ENCODE measurements at regions not wholly inside any gene's neighbourhood (a gene's known extent, or its start where the extent isn't known, plus 50 kb on each side); places are given as distances from the start of the nearest gene placed in this dataset.
"Not testable (repeated sequence)": the region's sequence is repeated elsewhere in the genome, so short reads cannot be mapped to it uniquely, and the experiment has no call there.

GRCh38 chr21:27768046-27768637, 801.3 kb upstream of the ADAMTS5 start:
- H3K27ac ChIP-seq (ENCODE audit: low read depth, low read length); H3K9me3 ChIP-seq (ENCODE audit: control insufficient read depth in 5 of 5, low read length in 5 of 5); H3K9ac ChIP-seq (ENCODE audit: low read length in 5 of 5); H3K36me3 ChIP-seq (ENCODE audit: control insufficient read depth in 5 of 5, insufficient read depth in 5 of 5, low read length in 5 of 5); H3K4me3 ChIP-seq (ENCODE audit: low read depth in 1 of 5, low read length in 5 of 5); H3K27me3 ChIP-seq (ENCODE audit: control insufficient read depth in 5 of 5, insufficient read depth in 4 of 5, low read length in 5 of 5): not testable (repeated sequence)
- peaks cover 0 to 18% (median 16%) of the 10 kb centered on the region in 5 donors for H3K4me1 ChIP-seq (ENCODE audit: control insufficient read depth in 5 of 5, insufficient read depth in 5 of 5, low read length in 5 of 5)

- Histone ChIP-seq H3K9me3 (ENCODE audit: control insufficient read depth in 5 of 5, low read length in 5 of 5) (peaks cover 0 to 3% (median 0%) of the 10 kb centered on the region in 5 donors), H3K27ac (ENCODE audit: low read depth, low read length) (no peak overlapping the region), H3K4me3 (ENCODE audit: low read depth in 1 of 5, low read length in 5 of 5) (no peak overlapping the region), H3K4me1 (ENCODE audit: control insufficient read depth in 5 of 5, insufficient read depth in 5 of 5, low read length in 5 of 5) (peaks cover 0 to 10% (median 6%) of the 10 kb centered on the region in 5 donors), H3K36me3 (ENCODE audit: control insufficient read depth in 5 of 5, insufficient read depth in 5 of 5, low read length in 5 of 5) (no peaks in the 10 kb centered on the region), H3K9ac (ENCODE audit: low read length in 5 of 5) (no peak overlapping the region), H3K27me3 (ENCODE audit: control insufficient read depth in 5 of 5, insufficient read depth in 4 of 5, low read length in 5 of 5) (no peaks in the 10 kb centered on the region)
Observed at GRCh38 chr21:27764056-27764455, 797.2 kb upstream of the ADAMTS5 start.

GRCh38 chr21:27761623-27762022, 794.7 kb upstream of the ADAMTS5 start:
- H3K4me1 ChIP-seq (ENCODE audit: control insufficient read depth in 5 of 5, insufficient read depth in 5 of 5, low read length in 5 of 5) = peaks cover 0 to 10% (median 6%) of the 10 kb centered on the region in 5 donors
- no peaks in the 10 kb centered on the region for H3K36me3 ChIP-seq (ENCODE audit: control insufficient read depth in 5 of 5, insufficient read depth in 5 of 5, low read length in 5 of 5)
- H3K9me3 ChIP-seq (ENCODE audit: control insufficient read depth in 5 of 5, low read length in 5 of 5) = peaks cover 0 to 3% (median 0%) of the 10 kb centered on the region in 5 donors
- H3K27me3 ChIP-seq (ENCODE audit: control insufficient read depth in 5 of 5, insufficient read depth in 4 of 5, low read length in 5 of 5) = no peaks in the 10 kb centered on the region
- no peak overlapping the region for H3K9ac ChIP-seq (ENCODE audit: low read length in 5 of 5)
- no peak overlapping the region for H3K27ac ChIP-seq (ENCODE audit: low read depth, low read length)
- no peak overlapping the region for H3K4me3 ChIP-seq (ENCODE audit: low read depth in 1 of 5, low read length in 5 of 5)

- Histone ChIP-seq H3K4me1 (ENCODE audit: control insufficient read depth in 5 of 5, insufficient read depth in 5 of 5, low read length in 5 of 5) (peaks cover 0 to 10% (median 6%) of the 10 kb centered on the region in 5 donors), H3K27me3 (ENCODE audit: control insufficient read depth in 5 of 5, insufficient read depth in 4 of 5, low read length in 5 of 5) (no peaks in the 10 kb centered on the region), H3K9ac (ENCODE audit: low read length in 5 of 5) (no peak overlapping the region), H3K9me3 (ENCODE audit: control insufficient read depth in 5 of 5, low read length in 5 of 5) (peaks cover 0 to 3% (median 0%) of the 10 kb centered on the region in 5 donors), H3K4me3 (ENCODE audit: low read depth in 1 of 5, low read length in 5 of 5) (no peak overlapping the region), H3K27ac (ENCODE audit: low read depth, low read length) (no peak overlapping the region), H3K36me3 (ENCODE audit: control insufficient read depth in 5 of 5, insufficient read depth in 5 of 5, low read length in 5 of 5) (no peaks in the 10 kb centered on the region)
Observed at GRCh38 chr21:27759820-27760219, 792.9 kb upstream of the ADAMTS5 start.

- Histone ChIP-seq H3K4me1 (ENCODE audit: control insufficient read depth in 5 of 5, insufficient read depth in 5 of 5, low read length in 5 of 5) (peaks cover 0 to 8% (median 4%) of the 10 kb centered on the region in 5 donors), H3K9ac (ENCODE audit: low read length in 5 of 5) (no peak overlapping the region), H3K27me3 (ENCODE audit: control insufficient read depth in 5 of 5, insufficient read depth in 4 of 5, low read length in 5 of 5) (no peaks in the 10 kb centered on the region), H3K36me3 (ENCODE audit: control insufficient read depth in 5 of 5, insufficient read depth in 5 of 5, low read length in 5 of 5) (no peaks in the 10 kb centered on the region), H3K9me3 (ENCODE audit: control insufficient read depth in 5 of 5, low read length in 5 of 5) (peaks cover 0 to 3% (median 0%) of the 10 kb centered on the region in 5 donors), H3K27ac (ENCODE audit: low read depth, low read length) (no peak overlapping the region), H3K4me3 (ENCODE audit: low read depth in 1 of 5, low read length in 5 of 5) (no peak overlapping the region)
Observed at GRCh38 chr21:27759091-27759659, 792.3 kb upstream of the ADAMTS5 start.

GRCh38 chr21:27756191-27756590, 789.3 kb upstream of the ADAMTS5 start:
- Histone ChIP-seq H3K36me3 (ENCODE audit: control insufficient read depth in 5 of 5, insufficient read depth in 5 of 5, low read length in 5 of 5) (no peaks in the 10 kb centered on the region), H3K9me3 (ENCODE audit: control insufficient read depth in 5 of 5, low read length in 5 of 5) (peaks cover 0 to 3% (median 0%) of the 10 kb centered on the region in 5 donors), H3K27ac (ENCODE audit: low read depth, low read length) (no peak overlapping the region), H3K27me3 (ENCODE audit: control insufficient read depth in 5 of 5, insufficient read depth in 4 of 5, low read length in 5 of 5) (no peaks in the 10 kb centered on the region), H3K9ac (ENCODE audit: low read length in 5 of 5) (no peak overlapping the region), H3K4me3 (ENCODE audit: low read depth in 1 of 5, low read length in 5 of 5) (no peak overlapping the region), H3K4me1 (ENCODE audit: control insufficient read depth in 5 of 5, insufficient read depth in 5 of 5, low read length in 5 of 5) (peaks cover 0 to 4% (median 0%) of the 10 kb centered on the region in 5 donors)

- Histone ChIP-seq H3K9me3 (ENCODE audit: control insufficient read depth in 5 of 5, low read length in 5 of 5) (no peaks in the 10 kb centered on the region), H3K27me3 (ENCODE audit: control insufficient read depth in 5 of 5, insufficient read depth in 4 of 5, low read length in 5 of 5) (no peaks in the 10 kb centered on the region), H3K36me3 (ENCODE audit: control insufficient read depth in 5 of 5, insufficient read depth in 5 of 5, low read length in 5 of 5) (no peaks in the 10 kb centered on the region), H3K27ac (ENCODE audit: low read depth, low read length) (no peak overlapping the region), H3K4me3 (ENCODE audit: low read depth in 1 of 5, low read length in 5 of 5) (no peak overlapping the region), H3K4me1 (ENCODE audit: control insufficient read depth in 5 of 5, insufficient read depth in 5 of 5, low read length in 5 of 5) (peaks cover 0 to 8% (median 3%) of the 10 kb centered on the region in 5 donors), H3K9ac (ENCODE audit: low read length in 5 of 5) (no peak overlapping the region)
Observed at GRCh38 chr21:27743971-27744564, 777.2 kb upstream of the ADAMTS5 start.

- Histone ChIP-seq H3K36me3 (ENCODE audit: control insufficient read depth in 5 of 5, insufficient read depth in 5 of 5, low read length in 5 of 5) (no peaks in the 10 kb centered on the region), H3K9me3 (ENCODE audit: control insufficient read depth in 5 of 5, low read length in 5 of 5) (peaks cover 0 to 3% (median 0%) of the 10 kb centered on the region in 5 donors), H3K9ac (ENCODE audit: low read length in 5 of 5) (no peak overlapping the region), H3K4me1 (ENCODE audit: control insufficient read depth in 5 of 5, insufficient read depth in 5 of 5, low read length in 5 of 5) (peaks cover 0 to 8% (median 3%) of the 10 kb centered on the region in 5 donors), H3K4me3 (ENCODE audit: low read depth in 1 of 5, low read length in 5 of 5) (no peak overlapping the region), H3K27me3 (ENCODE audit: control insufficient read depth in 5 of 5, insufficient read depth in 4 of 5, low read length in 5 of 5) (no peaks in the 10 kb centered on the region), H3K27ac (ENCODE audit: low read depth, low read length) (no peak overlapping the region)
Observed at GRCh38 chr21:27741736-27742135, 774.8 kb upstream of the ADAMTS5 start.

- H3K9ac ChIP-seq (ENCODE audit: low read length in 5 of 5) = no peak overlapping the region
- peaks cover 0 to 8% (median 3%) of the 10 kb centered on the region in 5 donors for H3K4me1 ChIP-seq (ENCODE audit: control insufficient read depth in 5 of 5, insufficient read depth in 5 of 5, low read length in 5 of 5)
- H3K9me3 ChIP-seq (ENCODE audit: control insufficient read depth in 5 of 5, low read length in 5 of 5) = peaks cover 0 to 3% (median 0%) of the 10 kb centered on the region in 5 donors
- H3K27me3 ChIP-seq (ENCODE audit: control insufficient read depth in 5 of 5, insufficient read depth in 4 of 5, low read length in 5 of 5) = no peaks in the 10 kb centered on the region
- H3K4me3 ChIP-seq (ENCODE audit: low read depth in 1 of 5, low read length in 5 of 5) = no peak overlapping the region
- H3K36me3 ChIP-seq (ENCODE audit: control insufficient read depth in 5 of 5, insufficient read depth in 5 of 5, low read length in 5 of 5) = no peaks in the 10 kb centered on the region
- no peak overlapping the region for H3K27ac ChIP-seq (ENCODE audit: low read depth, low read length)
Observed at GRCh38 chr21:27740084-27740483, 773.2 kb upstream of the ADAMTS5 start.

GRCh38 chr21:27739187-27739586, 772.3 kb upstream of the ADAMTS5 start:
- H3K36me3 ChIP-seq (ENCODE audit: control insufficient read depth in 5 of 5, insufficient read depth in 5 of 5, low read length in 5 of 5) = no peaks in the 10 kb centered on the region
- no peak overlapping the region for H3K9ac ChIP-seq (ENCODE audit: low read length in 5 of 5)
- no peaks in the 10 kb centered on the region for H3K27me3 ChIP-seq (ENCODE audit: control insufficient read depth in 5 of 5, insufficient read depth in 4 of 5, low read length in 5 of 5)
- no peak overlapping the region for H3K4me3 ChIP-seq (ENCODE audit: low read depth in 1 of 5, low read length in 5 of 5)
- peaks cover 0 to 3% (median 0%) of the 10 kb centered on the region in 5 donors for H3K9me3 ChIP-seq (ENCODE audit: control insufficient read depth in 5 of 5, low read length in 5 of 5)
- H3K4me1 ChIP-seq (ENCODE audit: control insufficient read depth in 5 of 5, insufficient read depth in 5 of 5, low read length in 5 of 5) = peaks cover 0 to 8% (median 3%) of the 10 kb centered on the region in 5 donors
- H3K27ac ChIP-seq (ENCODE audit: low read depth, low read length) = no peak overlapping the region

All from subcutaneous abdominal adipose tissue (tissue), 5 donors.